ENCODE measurements at regions not wholly inside any gene's neighbourhood (a gene's known extent, or its start where the extent isn't known, plus 50 kb on each side); places are given as distances from the start of the nearest gene placed in this dataset.

GRCh38 chr21:28325618-28326017 lies 667.1 kb downstream of the LTN1 start:
- DNase-seq (ENCODE audit: extremely low spot score in 2 of 2): no peak
- Histone ChIP-seq H3K4me3 (no peak overlapping the region), H3K36me3 (no peaks in the 10 kb centered on the region), H3K9me3 (no peaks in the 10 kb centered on the region), H3K27ac (no peak overlapping the region), H3K27me3 (no peaks in the 10 kb centered on the region), H3K4me1 (no peaks in the 10 kb centered on the region)
- no peak for TF ChIP-seq POLR2A (IDR thresholded peaks at IDR 0.05)
- TF ChIP-seq POLR2AphosphoS5 (IDR thresholded peaks at IDR 0.05; ENCODE audit: insufficient read depth in 1 of 2, low read depth in 1 of 2): no peak
- no peak for TF ChIP-seq CTCF (IDR thresholded peaks at IDR 0.05)
- intact Hi-C loops (cut with DNase I): no loop called here

GRCh38 chr21:28324690-28325089 lies 668.0 kb downstream of the LTN1 start:
- Histone ChIP-seq H3K4me3 (no peak overlapping the region), H3K27me3 (no peaks in the 10 kb centered on the region), H3K27ac (no peak overlapping the region), H3K36me3 (no peaks in the 10 kb centered on the region), H3K9me3 (no peaks in the 10 kb centered on the region), H3K4me1 (no peaks in the 10 kb centered on the region)
- intact Hi-C loops (cut with DNase I): no loop called here
- TF ChIP-seq POLR2A (IDR thresholded peaks at IDR 0.05) (no peak), CTCF (IDR thresholded peaks at IDR 0.05) (no peak), POLR2AphosphoS5 (IDR thresholded peaks at IDR 0.05; ENCODE audit: insufficient read depth in 1 of 2, low read depth in 1 of 2) (no peak)
- DNase-seq (ENCODE audit: extremely low spot score in 2 of 2): no peak

GRCh38 chr21:28317177-28317950 lies 675.3 kb downstream of the LTN1 start:
- no peaks in the 10 kb centered on the region for H3K27me3 ChIP-seq
- no peak for DNase-seq (ENCODE audit: extremely low spot score in 2 of 2)
- H3K4me1 ChIP-seq: no peaks in the 10 kb centered on the region
- no peaks in the 10 kb centered on the region for H3K9me3 ChIP-seq
- H3K27ac ChIP-seq: no peak overlapping the region
- no peak overlapping the region for H3K4me3 ChIP-seq
- H3K36me3 ChIP-seq: no peaks in the 10 kb centered on the region
- intact Hi-C loops (cut with DNase I): no loop called here
- TF ChIP-seq POLR2A (IDR thresholded peaks at IDR 0.05): no peak
- TF ChIP-seq POLR2AphosphoS5 (IDR thresholded peaks at IDR 0.05; ENCODE audit: insufficient read depth in 1 of 2, low read depth in 1 of 2): no peak
- no peak for TF ChIP-seq CTCF (IDR thresholded peaks at IDR 0.05)

- Histone ChIP-seq H3K4me1 (no peaks in the 10 kb centered on the region), H3K27me3 (no peaks in the 10 kb centered on the region), H3K27ac (no peak overlapping the region), H3K9me3 (no peaks in the 10 kb centered on the region), H3K36me3 (no peaks in the 10 kb centered on the region), H3K4me3 (no peak overlapping the region)
- intact Hi-C loops (cut with DNase I): no loop called here
- TF ChIP-seq POLR2A (IDR thresholded peaks at IDR 0.05): no peak
- no peak for TF ChIP-seq POLR2AphosphoS5 (IDR thresholded peaks at IDR 0.05; ENCODE audit: insufficient read depth in 1 of 2, low read depth in 1 of 2)
- TF ChIP-seq CTCF (IDR thresholded peaks at IDR 0.05): no peak
- DNase-seq (ENCODE audit: extremely low spot score in 2 of 2): no peak
Observed at GRCh38 chr21:28311411-28312190, 681.1 kb downstream of the LTN1 start.

GRCh38 chr21:28310711-28311110 lies 682.0 kb downstream of the LTN1 start:
- H3K27ac ChIP-seq: no peak overlapping the region
- no peak for DNase-seq (ENCODE audit: extremely low spot score in 2 of 2)
- no peaks in the 10 kb centered on the region for H3K9me3 ChIP-seq
- no peaks in the 10 kb centered on the region for H3K4me1 ChIP-seq
- H3K27me3 ChIP-seq: no peaks in the 10 kb centered on the region
- no peaks in the 10 kb centered on the region for H3K36me3 ChIP-seq
- TF ChIP-seq POLR2A (IDR thresholded peaks at IDR 0.05) (no peak), CTCF (IDR thresholded peaks at IDR 0.05) (no peak), POLR2AphosphoS5 (IDR thresholded peaks at IDR 0.05; ENCODE audit: insufficient read depth in 1 of 2, low read depth in 1 of 2) (no peak)
- intact Hi-C loops (cut with DNase I): no loop called here
- H3K4me3 ChIP-seq: no peak overlapping the region

All from vagina (tissue), 2 donors.